Bronchial epithelial cell (primary cell): ENCODE measurements at regions not wholly inside any gene's neighbourhood (a gene's known extent, or its start where the extent isn't known, plus 50 kb on each side); places are given as distances from the start of the nearest gene placed in this dataset.

Experiments used
- DNase-seq: peaks from one replicate; pipeline ENCODE4 v3.0.0-alpha.2; 2010; ENCODE audit warnings: low read depth
- FAIRE-seq: peaks from 2 replicates; lab custom pipeline; 2011; peaks lifted over from hg19 to GRCh38; lab: Jason Lieb, UNC
- H3K27me3 ChIP-seq: 2 replicates; pipeline ENCODE4 v1.5.1; 2011; ENCODE audit warnings: low read length; ENCODE audit not compliant: control insufficient read depth, insufficient read depth
- H3K36me3 ChIP-seq: 2 replicates; pipeline ENCODE4 v1.5.1; 2011; ENCODE audit warnings: low read length; ENCODE audit not compliant: control insufficient read depth, insufficient read depth
- H3K4me3 ChIP-seq: 2 replicates; pipeline ENCODE4 v1.5.1; 2011; ENCODE audit warnings: mild to moderate bottlenecking, low read depth, low read length, control low read depth
- TF ChIP-seq, protein P1 (sequence below): IDR thresholded peaks from 2 replicates; pipeline ENCODE4 v1.5.1; 2011; ENCODE audit warnings: mild to moderate bottlenecking, moderate library complexity, low read length, control low read depth, inconsistent platforms; ENCODE audit not compliant: insufficient read depth, severe bottlenecking

DNA sequence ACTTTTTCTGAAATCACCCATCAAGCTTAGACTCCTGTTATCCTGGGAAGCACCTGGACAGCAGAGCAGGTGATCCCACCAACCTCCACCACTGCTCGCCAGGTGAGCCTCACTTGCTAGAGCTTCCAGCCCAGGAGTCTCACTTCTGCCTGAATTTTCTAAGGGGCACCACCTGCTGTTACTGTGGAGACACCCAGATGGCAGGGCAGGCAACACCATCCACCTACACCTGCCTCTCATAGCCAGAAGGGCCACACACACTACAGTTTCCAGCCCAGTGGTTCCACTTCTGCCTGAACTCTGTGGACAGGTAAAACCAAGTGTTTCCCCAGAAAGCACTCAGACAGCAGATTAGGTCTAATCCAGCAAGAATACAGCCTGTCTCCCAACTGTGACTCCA, 262.0 kb downstream of the ARAP2 start:
- no peaks in the 10 kb centered on the region for H3K36me3 ChIP-seq
- DNase-seq (no peak), FAIRE-seq (no peak)
- no peak overlapping the region for H3K4me3 ChIP-seq
- no peaks in the 10 kb centered on the region for H3K27me3 ChIP-seq
- TF ChIP-seq, protein P1, sequence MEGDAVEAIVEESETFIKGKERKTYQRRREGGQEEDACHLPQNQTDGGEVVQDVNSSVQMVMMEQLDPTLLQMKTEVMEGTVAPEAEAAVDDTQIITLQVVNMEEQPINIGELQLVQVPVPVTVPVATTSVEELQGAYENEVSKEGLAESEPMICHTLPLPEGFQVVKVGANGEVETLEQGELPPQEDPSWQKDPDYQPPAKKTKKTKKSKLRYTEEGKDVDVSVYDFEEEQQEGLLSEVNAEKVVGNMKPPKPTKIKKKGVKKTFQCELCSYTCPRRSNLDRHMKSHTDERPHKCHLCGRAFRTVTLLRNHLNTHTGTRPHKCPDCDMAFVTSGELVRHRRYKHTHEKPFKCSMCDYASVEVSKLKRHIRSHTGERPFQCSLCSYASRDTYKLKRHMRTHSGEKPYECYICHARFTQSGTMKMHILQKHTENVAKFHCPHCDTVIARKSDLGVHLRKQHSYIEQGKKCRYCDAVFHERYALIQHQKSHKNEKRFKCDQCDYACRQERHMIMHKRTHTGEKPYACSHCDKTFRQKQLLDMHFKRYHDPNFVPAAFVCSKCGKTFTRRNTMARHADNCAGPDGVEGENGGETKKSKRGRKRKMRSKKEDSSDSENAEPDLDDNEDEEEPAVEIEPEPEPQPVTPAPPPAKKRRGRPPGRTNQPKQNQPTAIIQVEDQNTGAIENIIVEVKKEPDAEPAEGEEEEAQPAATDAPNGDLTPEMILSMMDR, result no peak

DNA sequence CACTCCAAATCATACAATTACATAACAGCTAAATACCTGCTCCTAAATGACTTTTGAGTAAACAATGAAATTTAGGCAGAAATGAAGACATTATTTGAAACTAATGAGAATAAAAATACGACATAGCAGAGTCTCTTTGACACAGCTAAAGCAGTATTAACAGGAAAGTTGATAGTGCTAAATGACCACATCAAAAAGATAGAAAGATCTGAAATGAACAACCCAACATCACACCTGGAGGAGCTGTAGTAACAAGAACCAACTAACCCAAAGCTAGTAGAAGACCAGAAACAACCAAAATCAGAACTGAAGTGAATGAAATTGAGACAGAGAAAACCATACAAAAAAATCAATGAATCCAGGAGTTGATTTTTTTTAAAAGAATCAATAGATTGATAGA, 257.8 kb downstream of the ARAP2 start:
- no peak overlapping the region for H3K4me3 ChIP-seq
- TF ChIP-seq, protein P1, result no peak
- no peaks in the 10 kb centered on the region for H3K36me3 ChIP-seq
- no peaks in the 10 kb centered on the region for H3K27me3 ChIP-seq
- FAIRE-seq (no peak), DNase-seq (no peak)

DNA sequence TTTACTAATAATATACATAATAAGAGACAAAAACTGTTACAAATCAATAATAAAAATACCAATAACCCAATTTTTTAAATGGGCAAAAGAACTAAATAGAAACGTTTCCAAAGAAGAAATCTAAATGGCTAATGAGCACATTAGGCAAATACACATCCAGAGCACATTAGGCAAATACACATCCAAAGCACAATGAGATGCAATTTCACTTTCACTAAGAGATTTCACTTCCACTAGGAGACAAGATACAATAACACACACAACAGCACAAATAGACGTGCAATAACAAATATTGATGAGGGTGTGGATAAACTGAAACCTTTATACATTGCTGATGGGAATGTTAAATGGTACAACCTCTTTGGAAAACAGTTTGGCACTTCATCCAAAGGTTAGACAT, 250.7 kb downstream of the ARAP2 start:
- H3K27me3 ChIP-seq, result no peaks in the 10 kb centered on the region
- no peak for FAIRE-seq
- TF ChIP-seq, protein P1, result no peak
- no peaks in the 10 kb centered on the region for H3K36me3 ChIP-seq
- DNase-seq, result no peak
- no peak overlapping the region for H3K4me3 ChIP-seq

DNA sequence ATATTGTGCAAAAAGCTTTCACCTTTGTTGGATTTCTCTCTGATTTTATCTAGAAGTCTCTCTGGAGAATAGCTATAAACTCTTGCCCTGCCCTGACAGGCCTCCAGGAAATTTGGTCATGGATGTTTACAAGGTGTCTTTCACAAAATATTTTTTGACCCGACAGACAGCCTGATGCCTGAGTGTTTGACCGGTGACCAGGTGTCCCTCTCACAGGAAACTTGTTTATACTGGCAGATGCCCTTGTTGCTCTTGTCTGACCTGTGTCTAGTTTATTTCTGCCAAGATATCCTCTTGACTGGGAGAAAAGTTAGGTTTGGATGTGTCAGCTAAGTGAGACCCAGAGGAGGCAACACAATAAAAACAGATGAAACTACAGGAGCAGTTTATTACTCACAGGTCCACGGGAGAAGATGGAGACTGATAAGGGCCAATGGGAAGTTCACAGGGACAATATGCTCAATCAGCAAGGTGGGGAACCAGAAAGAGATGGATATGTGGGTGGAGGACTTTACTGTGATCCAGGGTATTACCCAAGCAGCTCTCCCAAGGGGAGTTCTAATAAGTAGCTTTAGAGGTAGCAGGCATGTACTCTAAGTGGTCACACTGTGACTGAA, 243.3 kb downstream of the ARAP2 start:
- no peak overlapping the region for H3K4me3 ChIP-seq
- no peaks in the 10 kb centered on the region for H3K27me3 ChIP-seq
- TF ChIP-seq, protein P1, result no peak
- no peak for DNase-seq
- H3K36me3 ChIP-seq, result no peaks in the 10 kb centered on the region
- FAIRE-seq, result no peak

- no peak for DNase-seq
- FAIRE-seq, result no peak
- H3K36me3 ChIP-seq, result no peaks in the 10 kb centered on the region
- TF ChIP-seq, protein P1, result no peak
- H3K4me3 ChIP-seq, result no peak overlapping the region
- H3K27me3 ChIP-seq, result no peaks in the 10 kb centered on the region
These were observed 241.3 kb downstream of the ARAP2 start for GRCh38 chr4:36003051-36003450.
